Panc1 (cell line): ENCODE measurements at regions not wholly inside any gene's neighbourhood (a gene's known extent, or its start where the extent isn't known, plus 50 kb on each side); places are given as distances from the start of the nearest gene placed in this dataset.

Experiments used
- ATAC-seq: fragments of 200-7000 bp; cut with Tn5 transposase; 2 replicates; pipeline ENCODE4 v1.9.1; 2020; ENCODE audit warnings: mild to moderate bottlenecking, moderate library complexity
- BruUV-seq: library from RNA; stranded (reverse); fragments of 400-500 nt; replicated peaks from 2 replicates; lab custom pipeline; 2021; lab: Mats Ljungman, UMichigan
- CTCF ChIA-PET: fragments of 300-600 bp; sonication (Branson Sonifier 250); formaldehyde crosslinking; loops from one replicate; lab custom pipeline; 2022; ENCODE audit warnings: antibody characterized with exemption; lab: Charles Lee
- POLR2A ChIA-PET: fragments of 300-600 bp; sonication (Branson Sonifier 250); formaldehyde crosslinking; loops from one replicate; lab custom pipeline; 2022; ENCODE audit warnings: antibody characterized with exemption; lab: Charles Lee
- DNase-seq: peaks from one replicate; pipeline ENCODE4 v3.0.0-alpha.2; 2010; ENCODE audit warnings: low read depth, low spot score
- H3K27ac ChIP-seq: 2 replicates; pipeline ENCODE4 v1.5.1; 2011; ENCODE audit warnings: mild to moderate bottlenecking, low read length, inconsistent platforms
- H3K27me3 ChIP-seq: fragments of 200-500 bp; sonication (Bioruptor generic); 2 replicates; pipeline ENCODE4 v1.6.0; 2014; ENCODE audit warnings: low read length, inconsistent platforms; ENCODE audit not compliant: control insufficient read depth, insufficient read depth
- H3K36me3 ChIP-seq: fragments of 200-500 bp; sonication (Bioruptor generic); 2 replicates; pipeline ENCODE4 v1.5.1; 2014; ENCODE audit warnings: inconsistent platforms, mild to moderate bottlenecking, low read length, moderate library complexity; ENCODE audit not compliant: control insufficient read depth, insufficient read depth
- H3K4me1 ChIP-seq: 2 replicates; pipeline ENCODE4 v1.5.1; 2011; ENCODE audit warnings: inconsistent platforms, mild to moderate bottlenecking, low read length, moderate library complexity; ENCODE audit not compliant: control insufficient read depth, insufficient read depth
- H3K4me3 ChIP-seq, 2 experiments: 2 replicates each; pipeline ENCODE4 v1.5.1; 2011 to 2012; ENCODE audit warnings: low read depth in 2 of 2, low read length in 2 of 2, mild to moderate bottlenecking in 2 of 2, inconsistent platforms in 1 of 2, moderate library complexity in 1 of 2
- H3K9me3 ChIP-seq: fragments of 200-500 bp; sonication (Bioruptor generic); 2 replicates; pipeline ENCODE4 v1.5.1; 2014; ENCODE audit warnings: low read depth, mild to moderate bottlenecking, inconsistent platforms, low read length, moderate library complexity; ENCODE audit not compliant: control insufficient read depth, insufficient read depth
- CTCF ChIP-seq: fragments of 450-650 bp; IDR thresholded peaks from 2 replicates; pipeline ENCODE4 v1.5.1; 2017; ENCODE audit warnings: mild to moderate bottlenecking
- POLR2AphosphoS5 ChIP-seq: IDR thresholded peaks from 2 replicates; pipeline ENCODE4 v1.6.1; 2012; ENCODE audit warnings: mild to moderate bottlenecking, low read depth, low read length, moderate library complexity
- SIN3A ChIP-seq: IDR thresholded peaks from 2 replicates; pipeline ENCODE4 v1.6.1; 2012; ENCODE audit warnings: low read depth, mild to moderate bottlenecking, low read length, moderate library complexity, borderline replicate concordance; ENCODE audit not compliant: insufficient read depth
- TCF7L2 ChIP-seq: IDR thresholded peaks from 2 replicates; pipeline ENCODE4 v1.6.1; 2011; ENCODE audit warnings: mild to moderate bottlenecking, low read depth, low read length, inconsistent platforms
- in situ Hi-C: cut with HindIII; loops from 2 replicates; pipeline ENCODE4 v1.10.0; 2016; ENCODE audit warnings: low sequenced_read_pairs, low pct_unique_long_range_greater_than_20kb
- intact Hi-C: fragments of 100-400 bp; cut with micrococcal nuclease; formaldehyde crosslinking; loops from one replicate; pipeline ENCODE4 v1.10.0; 2022; ENCODE audit not compliant: unreplicated experiment
- TF ChIP-seq, protein P1 (sequence below), 2 experiments: IDR thresholded peaks; 2 replicates each; pipeline ENCODE4 v1.6.1; 2011 to 2012; ENCODE audit warnings: low read depth in 2 of 2, control low read depth in 1 of 2, low read length in 1 of 2, mild to moderate bottlenecking in 1 of 2, moderate library complexity in 1 of 2; ENCODE audit not compliant: insufficient read depth in 1 of 2

GRCh38 chr16:87101903-87102302 is 215.3 kb downstream of the C16orf95 start:
- no TSS peak for BruUV-seq
- POLR2A ChIA-PET = no interaction called here
- no peak for DNase-seq
- no peak for ATAC-seq
- H3K27me3 ChIP-seq = no peaks in the 10 kb centered on the region
- H3K4me1 ChIP-seq = no peaks in the 10 kb centered on the region
- H3K4me3 ChIP-seq = no peak overlapping the region
- no peaks in the 10 kb centered on the region for H3K9me3 ChIP-seq
- CTCF ChIA-PET = no interaction called here
- H3K27ac ChIP-seq = no peak overlapping the region
- in situ Hi-C loops = no loop called here
- intact Hi-C loops = no loop called here
- no peaks in the 10 kb centered on the region for H3K36me3 ChIP-seq
- TF ChIP-seq CTCF (no peak), SIN3A (no peak), TCF7L2 (no peak), POLR2AphosphoS5 (no peak)
- TF ChIP-seq, protein P1, sequence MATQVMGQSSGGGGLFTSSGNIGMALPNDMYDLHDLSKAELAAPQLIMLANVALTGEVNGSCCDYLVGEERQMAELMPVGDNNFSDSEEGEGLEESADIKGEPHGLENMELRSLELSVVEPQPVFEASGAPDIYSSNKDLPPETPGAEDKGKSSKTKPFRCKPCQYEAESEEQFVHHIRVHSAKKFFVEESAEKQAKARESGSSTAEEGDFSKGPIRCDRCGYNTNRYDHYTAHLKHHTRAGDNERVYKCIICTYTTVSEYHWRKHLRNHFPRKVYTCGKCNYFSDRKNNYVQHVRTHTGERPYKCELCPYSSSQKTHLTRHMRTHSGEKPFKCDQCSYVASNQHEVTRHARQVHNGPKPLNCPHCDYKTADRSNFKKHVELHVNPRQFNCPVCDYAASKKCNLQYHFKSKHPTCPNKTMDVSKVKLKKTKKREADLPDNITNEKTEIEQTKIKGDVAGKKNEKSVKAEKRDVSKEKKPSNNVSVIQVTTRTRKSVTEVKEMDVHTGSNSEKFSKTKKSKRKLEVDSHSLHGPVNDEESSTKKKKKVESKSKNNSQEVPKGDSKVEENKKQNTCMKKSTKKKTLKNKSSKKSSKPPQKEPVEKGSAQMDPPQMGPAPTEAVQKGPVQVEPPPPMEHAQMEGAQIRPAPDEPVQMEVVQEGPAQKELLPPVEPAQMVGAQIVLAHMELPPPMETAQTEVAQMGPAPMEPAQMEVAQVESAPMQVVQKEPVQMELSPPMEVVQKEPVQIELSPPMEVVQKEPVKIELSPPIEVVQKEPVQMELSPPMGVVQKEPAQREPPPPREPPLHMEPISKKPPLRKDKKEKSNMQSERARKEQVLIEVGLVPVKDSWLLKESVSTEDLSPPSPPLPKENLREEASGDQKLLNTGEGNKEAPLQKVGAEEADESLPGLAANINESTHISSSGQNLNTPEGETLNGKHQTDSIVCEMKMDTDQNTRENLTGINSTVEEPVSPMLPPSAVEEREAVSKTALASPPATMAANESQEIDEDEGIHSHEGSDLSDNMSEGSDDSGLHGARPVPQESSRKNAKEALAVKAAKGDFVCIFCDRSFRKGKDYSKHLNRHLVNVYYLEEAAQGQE (IDR thresholded peaks at IDR 0.05; ENCODE audit: insufficient read depth in 1 of 2, low read depth in 2 of 2, low read length in 1 of 2) = no peak

- POLR2A ChIA-PET = no interaction called here
- Histone ChIP-seq H3K4me3 (no peak overlapping the region), H3K4me1 (no peaks in the 10 kb centered on the region), H3K27me3 (no peaks in the 10 kb centered on the region), H3K9me3 (no peaks in the 10 kb centered on the region), H3K36me3 (no peaks in the 10 kb centered on the region), H3K27ac (no peak overlapping the region)
- in situ Hi-C loops = no loop called here
- TF ChIP-seq CTCF = no peak
- TF ChIP-seq TCF7L2 = no peak
- no peak for TF ChIP-seq POLR2AphosphoS5
- TF ChIP-seq SIN3A = no peak
- TF ChIP-seq, protein P1 (IDR thresholded peaks at IDR 0.05; ENCODE audit: insufficient read depth in 1 of 2, low read depth in 2 of 2, low read length in 1 of 2) = no peak
- CTCF ChIA-PET = no interaction called here
- no peak for ATAC-seq
- intact Hi-C loops = no loop called here
- no TSS peak for BruUV-seq
- DNase-seq = no peak
These were observed 210.0 kb downstream of the C16orf95 start for GRCh38 chr16:87107201-87107600.
